ENCODE measurements at regions not wholly inside any gene's neighbourhood (a gene's known extent, or its start where the extent isn't known, plus 50 kb on each side); places are given as distances from the start of the nearest gene placed in this dataset.

- no peak for DNase-seq (ENCODE audit: low spot score in 2 of 2)
- Histone ChIP-seq H3K27ac (no peak overlapping the region), H3K36me3 (no peaks in the 10 kb centered on the region), H3K4me1 (no peaks in the 10 kb centered on the region), H3K27me3 (no peaks in the 10 kb centered on the region), H3K9me3 (no peaks in the 10 kb centered on the region), H3K4me3 (no peak overlapping the region)
- TF ChIP-seq POLR2A (IDR thresholded peaks at IDR 0.05) (no peak), POLR2AphosphoS5 (IDR thresholded peaks at IDR 0.05) (no peak), EP300 (IDR thresholded peaks at IDR 0.05) (no peak), CTCF (IDR thresholded peaks at IDR 0.05) (no peak)
Measured at GRCh38 chr4:115165503-115165902, 52.1 kb upstream of the NDST4 start.

Data from suprapubic skin (tissue), 4 donors.